Activated T-helper 2 cell treated with anti-CD3 and anti-CD28 coated beads, Interferon-gamma antibody, Interleukin-2, Interleukin-4, amounts not matched to agents 10 μg/mL and 5 μg/mL and 100 μg/mL, durations not matched to agents 14 hours and 24 hours and 36 hours (primary cell): ENCODE measurements at regions not wholly inside any gene's neighbourhood (a gene's known extent, or its start where the extent isn't known, plus 50 kb on each side); places are given as distances from the start of the nearest gene placed in this dataset.
"Not testable (repeated sequence)": the region's sequence is repeated elsewhere in the genome, so short reads cannot be mapped to it uniquely, and the experiment has no call there.

Source experiments
- DNase-seq: peaks from one replicate; pipeline ENCODE4 v3.0.0; 2021; ENCODE audit warnings: low spot score
- H3K27ac Mint-ChIP-seq: one replicate; pipeline ENCODE4 v1.8.0; 2021; ENCODE audit warnings: mixed read lengths
- H3K27me3 Mint-ChIP-seq: one replicate; pipeline ENCODE4 v1.8.0; 2021; ENCODE audit warnings: low read depth, mixed read lengths
- H3K36me3 Mint-ChIP-seq: one replicate; pipeline ENCODE4 v1.8.0; 2021; ENCODE audit warnings: low read depth, mixed read lengths
- H3K4me1 Mint-ChIP-seq: one replicate; pipeline ENCODE4 v1.8.0; 2021; ENCODE audit warnings: low read depth, mixed read lengths
- H3K4me3 Mint-ChIP-seq: one replicate; pipeline ENCODE4 v1.8.0; 2021; ENCODE audit warnings: low read depth, mild to moderate bottlenecking, moderate library complexity, mixed read lengths
- H3K9me3 Mint-ChIP-seq: one replicate; pipeline ENCODE4 v1.8.0; 2021; ENCODE audit warnings: mixed read lengths
- intact Hi-C: fragments of 100-400 bp; cut with micrococcal nuclease; formaldehyde crosslinking; loops from one replicate; pipeline ENCODE4 v1.15.1; 2023

GRCh38 chr2:234570476-234570875 lies 73.6 kb upstream of the ARL4C start:
- no peak for DNase-seq
- Mint-ChIP-seq H3K4me3 (no peak overlapping the region), H3K27me3 (peaks cover 17% of the 10 kb centered on the region), H3K9me3 (no peaks in the 10 kb centered on the region), H3K36me3 (no peaks in the 10 kb centered on the region), H3K27ac (no peak overlapping the region), H3K4me1 (no peaks in the 10 kb centered on the region)
- intact Hi-C loops, result no loop called here

GRCh38 chr2:234569776-234570430 lies 73.0 kb upstream of the ARL4C start:
- no peak overlapping the region for H3K27ac Mint-ChIP-seq
- peaks cover 17% of the 10 kb centered on the region for H3K27me3 Mint-ChIP-seq
- no peaks in the 10 kb centered on the region for H3K9me3 Mint-ChIP-seq
- H3K4me1 Mint-ChIP-seq, result no peaks in the 10 kb centered on the region
- no peak for DNase-seq
- intact Hi-C loops, result no loop called here
- H3K36me3 Mint-ChIP-seq, result no peaks in the 10 kb centered on the region
- no peak overlapping the region for H3K4me3 Mint-ChIP-seq

- no peak for DNase-seq
- Mint-ChIP-seq H3K36me3 (no peaks in the 10 kb centered on the region), H3K27me3 (peaks cover 7% of the 10 kb centered on the region), H3K4me3 (no peak overlapping the region), H3K27ac (no peak overlapping the region), H3K4me1 (no peaks in the 10 kb centered on the region), H3K9me3 (no peaks in the 10 kb centered on the region)
- intact Hi-C loops, result no loop called here
Observed at GRCh38 chr2:234566622-234567021, 69.7 kb upstream of the ARL4C start.

GRCh38 chr2:234565842-234566619 lies 69.2 kb upstream of the ARL4C start:
- Mint-ChIP-seq H3K27ac (no peak overlapping the region), H3K36me3 (no peaks in the 10 kb centered on the region), H3K9me3 (no peaks in the 10 kb centered on the region), H3K27me3 (peaks cover 5% of the 10 kb centered on the region), H3K4me1 (no peaks in the 10 kb centered on the region), H3K4me3 (no peak overlapping the region)
- no peak for DNase-seq
- intact Hi-C loops, result no loop called here

GRCh38 chr2:234565201-234565600 lies 68.3 kb upstream of the ARL4C start:
- DNase-seq, result no peak
- peaks cover 4% of the 10 kb centered on the region for H3K27me3 Mint-ChIP-seq
- no peak overlapping the region for H3K27ac Mint-ChIP-seq
- H3K36me3 Mint-ChIP-seq, result no peaks in the 10 kb centered on the region
- no peak overlapping the region for H3K4me3 Mint-ChIP-seq
- intact Hi-C loops, result no loop called here
- H3K9me3 Mint-ChIP-seq, result no peaks in the 10 kb centered on the region
- no peaks in the 10 kb centered on the region for H3K4me1 Mint-ChIP-seq

- intact Hi-C loops, result no loop called here
- no peaks in the 10 kb centered on the region for H3K9me3 Mint-ChIP-seq
- H3K27ac Mint-ChIP-seq, result no peak overlapping the region
- H3K4me3 Mint-ChIP-seq, result no peak overlapping the region
- no peaks in the 10 kb centered on the region for H3K4me1 Mint-ChIP-seq
- no peaks in the 10 kb centered on the region for H3K36me3 Mint-ChIP-seq
- no peak for DNase-seq
- no peaks in the 10 kb centered on the region for H3K27me3 Mint-ChIP-seq
Observed at GRCh38 chr2:234564699-234565098, 67.8 kb upstream of the ARL4C start.

GRCh38 chr2:234559609-234560008 lies 62.7 kb upstream of the ARL4C start:
- peaks cover 5% of the 10 kb centered on the region for H3K27me3 Mint-ChIP-seq
- H3K36me3 Mint-ChIP-seq, result no peaks in the 10 kb centered on the region
- no peak overlapping the region for H3K4me3 Mint-ChIP-seq
- peaks cover 6% of the 10 kb centered on the region for H3K9me3 Mint-ChIP-seq
- no peaks in the 10 kb centered on the region for H3K4me1 Mint-ChIP-seq
- H3K27ac Mint-ChIP-seq, result no peak overlapping the region
- intact Hi-C loops, result no loop called here
- DNase-seq, result no peak

- Mint-ChIP-seq H3K36me3 (no peaks in the 10 kb centered on the region), H3K27me3 (peaks cover 5% of the 10 kb centered on the region)
Observed at GRCh38 chr2:234558642-234559041, 61.8 kb upstream of the ARL4C start.

GRCh38 chr2:234556848-234557573 lies 60.1 kb upstream of the ARL4C start:
- intact Hi-C loops, result no loop called here
- H3K36me3 Mint-ChIP-seq, result no peaks in the 10 kb centered on the region
- no peak for DNase-seq
- peaks cover 5% of the 10 kb centered on the region for H3K27me3 Mint-ChIP-seq
- H3K27ac Mint-ChIP-seq, result no peak overlapping the region
- peaks cover 7% of the 10 kb centered on the region for H3K9me3 Mint-ChIP-seq
- H3K4me3 Mint-ChIP-seq, result no peak overlapping the region
- H3K4me1 Mint-ChIP-seq, result no peaks in the 10 kb centered on the region

More at GRCh38 chr2:234558642-234559041, 61.8 kb upstream of the ARL4C start:
- intact Hi-C loops, result no loop called here
- DNase-seq, result no peak
- no peak overlapping the region for H3K4me3 Mint-ChIP-seq
- H3K9me3 Mint-ChIP-seq, result peaks cover 7% of the 10 kb centered on the region
- H3K4me1 Mint-ChIP-seq, result no peaks in the 10 kb centered on the region
- H3K27ac Mint-ChIP-seq, result no peak overlapping the region

- Mint-ChIP-seq H3K27me3 (peaks cover 5% of the 10 kb centered on the region), H3K9me3 (peaks cover 7% of the 10 kb centered on the region), H3K4me1 (no peaks in the 10 kb centered on the region), H3K27ac (no peak overlapping the region), H3K36me3 (no peaks in the 10 kb centered on the region), H3K4me3 (no peak overlapping the region)
- no peak for DNase-seq
- intact Hi-C loops, result no loop called here
Observed at GRCh38 chr2:234555616-234556249, 58.9 kb upstream of the ARL4C start.

GRCh38 chr2:234555161-234555560 lies 58.3 kb upstream of the ARL4C start:
- no peaks in the 10 kb centered on the region for H3K36me3 Mint-ChIP-seq
- intact Hi-C loops, result no loop called here
- H3K9me3 Mint-ChIP-seq, result peaks cover 7% of the 10 kb centered on the region
- H3K27ac Mint-ChIP-seq, result no peak overlapping the region
- H3K4me3 Mint-ChIP-seq, result no peak overlapping the region
- peaks cover 7% of the 10 kb centered on the region for H3K27me3 Mint-ChIP-seq
- DNase-seq, result no peak
- peaks cover 3% of the 10 kb centered on the region for H3K4me1 Mint-ChIP-seq

GRCh38 chr2:234553223-234553622 lies 56.3 kb upstream of the ARL4C start:
- peaks cover 21% of the 10 kb centered on the region for H3K27me3 Mint-ChIP-seq
- H3K27ac Mint-ChIP-seq, H3K4me3 Mint-ChIP-seq, H3K9me3 Mint-ChIP-seq, H3K4me1 Mint-ChIP-seq, H3K36me3 Mint-ChIP-seq, DNase-seq: not testable (repeated sequence)
- intact Hi-C loops, result loop anchor here (5.0 kb wide), 1 partner anchor 1044 kb away; no protein-coding TSS in a partner anchor
